H4 (cell line): ENCODE measurements at regions not wholly inside any gene's neighbourhood (a gene's known extent, or its start where the extent isn't known, plus 50 kb on each side); places are given as distances from the start of the nearest gene placed in this dataset.
A peak's percentile ranks its signal among the peaks of the same experiment; 100 is the strongest.
"Not testable (repeated sequence)": the region's sequence is repeated elsewhere in the genome, so short reads cannot be mapped to it uniquely, and the experiment has no call there.

Experiments
- DNase-seq: peaks from one replicate; pipeline ENCODE4 v3.0.0-alpha.2; 2015; ENCODE audit warnings: low spot score

DNA sequence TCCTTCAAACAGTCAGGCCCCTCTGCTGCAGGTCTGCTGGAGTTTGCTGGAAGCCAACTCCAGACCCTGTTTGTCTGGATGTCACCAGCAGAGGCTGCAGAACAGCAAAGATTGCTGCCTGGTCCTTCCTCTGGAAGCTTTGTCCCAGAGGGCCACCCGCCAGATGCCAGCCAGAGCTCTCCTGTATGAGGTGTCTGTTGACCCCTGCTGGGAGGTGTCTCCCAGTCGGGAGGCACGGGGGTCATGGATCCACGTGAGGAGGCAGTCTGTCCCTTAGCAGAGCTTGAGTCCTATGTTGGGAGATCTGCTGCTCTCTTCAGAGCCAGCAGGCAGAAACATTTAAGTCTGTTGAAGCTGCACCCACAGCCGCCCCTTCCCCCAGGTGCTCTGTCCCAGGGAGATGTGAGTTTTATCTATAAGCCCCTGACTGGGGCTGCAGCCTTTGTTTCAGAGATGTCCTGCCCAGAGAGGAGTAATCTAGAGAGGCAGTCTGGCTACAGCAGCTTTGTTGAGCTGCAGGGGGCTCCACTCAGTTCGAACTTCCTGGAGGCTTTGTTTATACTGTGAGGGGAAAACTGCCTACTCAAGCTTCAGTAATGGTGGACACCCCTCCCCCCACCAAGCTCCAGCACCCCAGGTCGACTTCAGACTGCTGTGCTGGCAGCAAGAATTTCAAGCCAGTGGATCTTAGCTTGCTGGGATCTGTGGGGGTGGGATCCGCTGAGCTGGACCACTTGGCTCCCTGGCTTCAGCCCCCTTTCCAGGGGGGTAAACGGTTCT lies 72.1 kb downstream of the OGFRL1 start:
- DNase-seq = not testable (repeated sequence)

GRCh38 chr6:71364889-71365542 lies 76.4 kb downstream of the OGFRL1 start:
- no peak for DNase-seq

DNA sequence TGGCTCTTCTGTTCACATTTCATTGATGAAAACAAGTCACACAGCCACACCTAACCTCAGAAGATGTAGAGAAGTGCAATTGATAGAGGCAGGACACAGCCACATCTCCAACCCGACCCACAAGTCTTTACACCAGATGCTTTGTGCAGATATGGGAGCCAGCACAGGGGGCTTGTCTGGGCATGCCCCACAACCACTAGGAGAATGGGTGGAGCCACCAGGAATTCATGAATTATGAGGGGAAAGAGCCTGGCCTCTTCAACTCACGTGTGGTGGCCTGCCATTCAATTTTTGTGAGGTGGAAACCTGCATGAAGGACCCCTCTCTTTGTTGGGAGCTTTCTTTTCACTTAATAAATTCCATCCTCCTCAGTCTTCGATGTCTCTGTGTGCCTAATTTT lies 79.1 kb downstream of the OGFRL1 start:
- no peak for DNase-seq

- DNase-seq = no peak
Measured at GRCh38 chr6:71368284-71368683, 79.7 kb downstream of the OGFRL1 start.

- no peak for DNase-seq
Measured at GRCh38 chr6:71371559-71371958, 82.9 kb downstream of the OGFRL1 start.

DNA sequence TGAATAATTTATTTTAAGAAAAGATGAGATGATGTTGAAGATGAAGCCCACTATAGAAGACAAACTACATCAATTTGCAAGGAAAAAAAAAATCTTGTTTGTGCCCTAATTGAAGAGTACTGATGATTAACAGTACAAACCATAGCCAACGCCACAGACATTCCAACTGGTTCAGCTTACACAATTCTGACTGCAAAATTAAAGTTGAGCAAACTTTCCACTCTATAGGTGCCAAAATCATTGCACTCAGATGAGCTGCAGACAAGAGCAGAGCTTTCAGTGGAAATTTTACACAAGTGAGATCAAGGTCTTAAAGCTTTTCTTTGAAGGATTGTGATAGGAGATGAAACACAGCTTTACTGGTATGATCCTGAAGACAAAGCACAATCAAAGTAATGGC lies 85.3 kb downstream of the OGFRL1 start:
- DNase-seq = no peak

- DNase-seq = no peak
Measured at GRCh38 chr6:71375676-71376075, 87.1 kb downstream of the OGFRL1 start.

DNA sequence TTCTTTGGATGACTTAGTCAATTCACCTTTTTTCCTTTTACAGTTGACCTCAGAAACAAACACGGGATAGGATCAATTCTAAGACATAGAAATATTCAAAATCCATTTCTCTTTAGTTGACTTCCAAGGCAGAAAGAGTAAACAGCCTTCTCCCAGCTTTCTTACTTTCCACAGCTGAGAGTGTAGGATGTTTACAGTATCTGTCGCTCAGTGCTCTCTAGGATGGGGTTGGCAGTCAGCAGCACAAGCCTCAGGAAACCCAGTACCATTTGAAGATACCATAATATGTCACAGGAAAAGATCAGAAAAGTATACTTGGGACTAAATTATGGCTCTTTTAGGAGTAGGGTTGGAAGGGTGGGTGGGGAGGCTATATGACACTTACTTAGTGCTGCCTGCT lies 88.2 kb downstream of the OGFRL1 start:
- no peak for DNase-seq

DNA sequence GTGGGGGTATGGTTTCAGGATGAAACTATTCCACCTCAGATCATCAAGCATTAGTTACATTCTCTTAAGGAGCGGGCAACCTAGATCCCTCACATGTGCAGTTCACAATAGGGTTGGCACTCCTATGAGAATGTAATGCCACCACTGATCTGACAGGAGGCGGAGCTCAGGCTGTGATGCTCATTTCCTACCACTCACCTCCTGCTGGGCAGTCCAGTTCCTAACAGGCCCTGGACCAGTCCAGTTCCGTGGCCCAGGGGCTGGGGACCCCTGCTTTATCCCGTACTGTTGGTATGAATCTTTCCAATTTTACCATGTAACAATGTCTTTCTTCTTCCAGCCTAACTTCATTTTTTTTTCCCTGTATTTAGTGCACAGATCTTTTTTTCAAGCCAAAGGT lies 94.9 kb downstream of the OGFRL1 start:
- DNase-seq = peak; percentile 25

DNA sequence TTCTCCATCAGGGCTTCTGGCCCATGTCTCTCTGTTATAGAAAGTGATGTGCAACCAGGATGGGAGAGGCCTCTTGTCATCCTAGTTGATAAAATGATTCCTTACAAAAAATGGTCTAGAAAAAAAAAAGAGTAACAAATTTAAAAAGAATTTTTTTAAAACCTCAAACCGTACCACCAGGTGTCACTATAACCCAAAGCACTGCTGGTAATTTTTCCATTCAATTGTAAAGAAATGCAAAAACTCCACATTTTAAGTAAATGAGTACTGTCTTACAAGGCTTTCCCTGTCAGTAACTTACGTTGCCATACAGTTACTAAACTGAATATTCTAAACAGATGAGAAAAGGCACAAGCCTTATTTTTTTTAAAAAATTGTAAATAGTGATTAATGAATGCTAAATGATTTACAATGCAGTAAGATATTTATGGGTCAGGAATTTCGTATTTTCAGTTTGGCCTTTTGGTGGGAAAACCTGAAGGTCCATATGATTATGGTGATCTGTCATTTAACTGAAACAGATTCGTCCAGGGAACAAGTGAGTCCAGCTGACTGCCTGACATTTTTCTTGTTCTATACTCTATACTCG lies 95.4 kb downstream of the OGFRL1 start:
- DNase-seq = peak; percentile 31

- DNase-seq = no peak
Measured at GRCh38 chr6:71385111-71385822, 96.7 kb downstream of the OGFRL1 start.

DNA sequence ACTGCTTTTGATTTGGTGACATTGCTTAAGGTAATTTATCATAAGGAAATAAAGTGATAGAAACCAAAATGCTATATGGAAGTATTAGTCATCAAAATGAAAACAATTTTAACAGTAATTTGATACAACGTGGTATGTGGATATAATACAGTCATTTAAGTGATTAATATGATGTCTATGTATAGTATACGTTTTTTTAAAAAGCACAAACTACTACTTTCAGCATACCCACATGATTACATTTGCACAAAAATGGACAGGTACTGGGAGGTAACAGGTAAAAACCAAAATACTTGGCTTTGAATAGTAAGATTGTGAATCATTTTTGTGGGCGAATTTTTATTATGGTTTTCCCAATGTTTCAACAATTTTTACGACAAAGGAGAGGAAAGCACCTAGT lies 97.6 kb downstream of the OGFRL1 start:
- DNase-seq = no peak

DNA sequence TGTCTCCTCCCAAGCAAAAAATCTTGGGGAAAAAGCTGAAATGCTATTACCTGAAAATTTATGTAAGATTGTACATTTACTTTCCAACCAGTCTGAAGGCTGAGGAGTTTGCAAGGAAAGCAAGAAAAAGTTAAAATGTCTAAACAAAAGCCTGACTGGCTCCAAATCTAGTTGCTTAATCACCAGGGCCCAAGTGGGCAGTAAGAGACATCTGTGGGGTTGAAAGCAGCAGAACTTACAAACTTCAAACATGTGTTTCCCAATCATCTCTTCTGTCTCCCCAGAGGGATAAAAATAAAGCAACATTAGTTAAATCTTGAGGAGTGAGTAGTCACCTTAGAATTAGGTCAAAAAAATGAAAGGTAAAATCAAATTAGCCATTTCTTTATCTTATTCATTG lies 98.6 kb downstream of the OGFRL1 start:
- no peak for DNase-seq

GRCh38 chr6:71388068-71388744 lies 99.6 kb downstream of the OGFRL1 start:
- DNase-seq = no peak

GRCh38 chr6:71388856-71389527 lies 100.4 kb downstream of the OGFRL1 start:
- no peak for DNase-seq

- no peak for DNase-seq
Measured at GRCh38 chr6:71391126-71391525, 102.5 kb downstream of the OGFRL1 start.

DNA sequence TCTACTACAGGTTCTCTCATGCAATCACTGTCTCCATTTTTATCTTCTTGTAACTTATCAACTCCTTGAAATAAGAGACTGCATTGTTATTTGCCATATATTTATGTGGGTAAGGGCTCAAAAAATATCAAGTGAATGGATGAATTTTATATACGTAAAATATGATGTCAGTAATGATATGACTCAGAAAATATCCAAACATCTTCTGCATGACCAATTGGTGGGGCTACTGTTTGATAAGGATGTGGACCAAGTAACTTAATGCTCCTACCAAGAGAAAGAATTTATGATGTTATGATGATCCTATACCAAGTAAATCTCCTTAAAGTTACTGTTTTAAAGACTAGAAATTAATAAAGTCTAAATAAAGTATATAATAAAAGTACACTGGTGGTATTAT lies 103.7 kb downstream of the OGFRL1 start:
- no peak for DNase-seq

GRCh38 chr6:71393471-71393870 lies 104.9 kb downstream of the OGFRL1 start:
- DNase-seq = no peak

- DNase-seq = no peak
Measured at GRCh38 chr6:71393981-71394432, 105.4 kb downstream of the OGFRL1 start.

- DNase-seq = no peak
Measured at GRCh38 chr6:71394926-71395325, 106.3 kb downstream of the OGFRL1 start.

GRCh38 chr6:71395731-71396409 lies 107.3 kb downstream of the OGFRL1 start:
- DNase-seq = no peak
